NCI-H1417 (cell line): ENCODE measurements at regions not wholly inside any gene's neighbourhood (a gene's known extent, or its start where the extent isn't known, plus 50 kb on each side); places are given as distances from the start of the nearest gene placed in this dataset.

Source experiments
- DNase-seq, 3 experiments: peaks; one replicate each; lab custom pipeline; 2025; lab: John Stamatoyannopoulos, UW

GRCh38 chr17:33404070-33404819, 111.2 kb upstream of the ASIC2 start:
- DNase-seq, result no peak

- DNase-seq, result no peak
These were observed 123.0 kb upstream of the ASIC2 start for GRCh38 chr17:33416131-33416530.

- DNase-seq, result no peak
These were observed 128.8 kb upstream of the ASIC2 start for GRCh38 chr17:33421933-33422332.

- DNase-seq, result no peak
These were observed 140.5 kb upstream of the ASIC2 start for GRCh38 chr17:33433581-33433980.

GRCh38 chr17:33434841-33435240, 141.7 kb upstream of the ASIC2 start:
- DNase-seq, result no peak

- no peak for DNase-seq
These were observed 142.7 kb upstream of the ASIC2 start for GRCh38 chr17:33435721-33436301.

DNA sequence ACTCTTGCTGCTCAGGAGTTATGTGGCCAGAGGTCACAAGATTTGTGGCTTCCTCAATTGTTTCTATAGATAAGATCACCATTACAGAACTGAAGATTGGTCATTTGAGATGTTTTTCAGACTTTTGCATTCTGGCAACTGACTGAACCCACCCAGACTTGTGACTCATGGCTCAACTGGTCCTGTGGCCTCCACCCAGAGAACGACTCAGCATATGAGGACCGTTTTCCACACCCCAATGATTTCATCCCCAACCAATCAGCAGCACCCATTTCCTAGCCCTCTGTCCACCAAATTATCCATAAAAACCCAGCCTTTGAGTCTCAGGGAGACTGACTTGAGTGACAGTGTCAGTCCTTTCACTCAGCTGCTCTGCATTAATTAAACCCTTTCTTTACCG, 143.2 kb upstream of the ASIC2 start:
- DNase-seq, result no peak

DNA sequence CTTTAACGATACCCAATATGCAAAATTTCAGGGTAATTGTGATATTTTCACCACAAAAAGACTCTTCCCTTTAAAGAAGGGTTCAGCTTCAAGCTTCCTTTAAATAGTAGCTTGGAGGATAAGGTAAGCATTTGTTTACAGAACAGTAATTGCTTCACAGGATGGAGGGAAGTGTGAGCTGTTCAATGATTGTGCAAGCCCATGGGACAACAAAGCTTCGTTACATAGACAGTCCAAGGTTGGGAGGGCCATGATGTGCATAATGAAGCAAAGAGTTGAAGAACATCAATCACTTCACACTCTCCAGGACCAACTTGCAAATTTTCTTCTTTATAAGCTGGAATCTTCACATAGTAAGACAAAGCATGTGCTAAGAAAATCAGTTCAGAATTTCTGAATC, 145.0 kb upstream of the ASIC2 start:
- DNase-seq, result no peak

DNA sequence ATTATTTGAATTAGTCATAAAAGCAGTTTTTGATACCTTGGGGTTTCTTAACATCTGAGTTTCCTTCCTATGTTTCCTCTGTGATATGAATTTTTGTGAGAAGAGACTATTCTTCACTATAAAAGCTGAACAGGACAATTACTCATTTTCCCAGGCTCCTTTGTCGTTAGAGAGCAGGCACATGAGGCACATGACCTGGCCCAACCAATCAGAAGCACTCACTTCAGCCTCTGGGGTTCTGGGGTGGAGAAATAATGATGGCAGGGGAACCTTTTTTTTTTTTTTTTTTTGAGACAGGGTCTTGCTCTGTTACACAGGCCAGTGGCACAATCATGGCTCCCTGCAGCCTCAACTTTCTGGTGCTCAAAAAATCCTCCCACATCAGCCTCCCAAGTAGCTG, 145.5 kb upstream of the ASIC2 start:
- no peak for DNase-seq

DNA sequence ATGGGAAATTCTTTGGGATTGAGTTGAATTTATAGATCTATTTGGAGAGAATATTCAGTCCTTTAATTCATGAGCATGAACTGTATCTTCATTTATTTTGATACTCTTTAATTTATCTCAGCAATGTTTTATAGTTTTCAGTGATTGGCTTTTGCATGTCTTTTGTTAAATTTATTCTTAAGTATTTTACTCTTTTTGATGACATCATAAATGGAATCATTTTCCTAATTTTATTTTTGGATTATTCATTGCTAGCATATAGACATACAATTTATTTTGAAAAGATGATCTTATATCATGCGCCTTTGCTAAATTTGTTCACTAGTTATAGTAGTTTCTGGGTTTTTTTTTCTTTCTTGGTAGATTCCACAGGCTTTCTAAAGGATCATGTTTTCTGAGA, 149.2 kb upstream of the ASIC2 start:
- no peak for DNase-seq

GRCh38 chr17:33444731-33445130, 151.6 kb upstream of the ASIC2 start:
- no peak for DNase-seq

DNA sequence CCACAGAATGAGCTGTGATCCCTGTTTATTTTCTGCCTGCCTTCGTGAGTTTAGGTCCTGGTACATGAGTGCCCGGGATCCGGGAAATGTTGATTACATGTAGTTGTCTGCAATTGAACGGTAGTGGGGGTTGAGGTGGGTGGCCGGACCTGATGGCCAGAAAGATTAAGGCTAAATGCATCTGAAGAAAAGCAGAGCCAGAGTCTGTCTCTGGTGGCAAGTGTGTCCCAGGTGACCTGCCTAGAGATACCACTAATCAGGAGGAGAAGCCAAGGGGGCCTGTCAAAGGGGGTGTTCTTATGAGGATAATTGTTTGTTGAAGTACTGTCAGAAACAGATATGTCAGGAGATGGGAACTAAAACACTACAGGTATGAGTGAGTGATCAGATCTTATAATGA, 154.0 kb upstream of the ASIC2 start:
- no peak for DNase-seq

- DNase-seq, result no peak
These were observed 158.1 kb upstream of the ASIC2 start for GRCh38 chr17:33451221-33451620.

GRCh38 chr17:33457477-33457876, 164.4 kb upstream of the ASIC2 start:
- DNase-seq, result no peak

- DNase-seq, result no peak
These were observed 166.2 kb upstream of the ASIC2 start for GRCh38 chr17:33459078-33459940.

DNA sequence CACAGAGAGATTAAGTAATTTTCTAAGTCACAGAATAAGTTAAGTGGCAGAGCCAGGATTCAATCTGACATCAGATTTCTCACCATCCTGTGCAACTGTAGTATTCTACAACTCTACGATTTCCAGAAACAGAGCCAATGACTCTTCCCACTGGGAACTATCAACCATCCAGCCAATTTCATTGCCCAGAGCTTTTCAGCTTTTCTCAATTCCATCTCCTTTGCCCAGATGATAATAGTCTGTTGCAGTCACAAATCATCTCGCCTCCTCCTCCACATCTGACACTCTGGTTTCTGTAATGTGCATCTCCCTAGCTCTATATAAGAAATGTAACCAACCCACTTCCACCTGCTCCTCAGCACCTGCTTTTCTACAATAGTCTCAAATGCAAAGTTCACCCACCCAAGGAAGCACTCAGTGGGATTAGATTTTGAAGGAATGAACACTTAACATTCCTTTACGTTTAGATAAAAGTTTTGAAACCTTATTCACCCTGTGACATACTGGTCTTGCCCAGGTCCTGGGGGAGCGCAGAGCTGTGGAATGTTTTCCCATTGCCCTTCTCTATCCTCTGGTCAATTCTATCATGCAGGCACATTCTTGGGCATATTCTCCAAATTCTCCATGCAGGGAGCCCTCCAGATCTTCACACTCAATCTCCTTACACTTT, 167.8 kb upstream of the ASIC2 start:
- no peak for DNase-seq

- no peak for DNase-seq
These were observed 170.8 kb upstream of the ASIC2 start for GRCh38 chr17:33463887-33464286.

GRCh38 chr17:33464669-33465280, 171.7 kb upstream of the ASIC2 start:
- DNase-seq, result no peak

- DNase-seq, result no peak
These were observed 176.3 kb upstream of the ASIC2 start for GRCh38 chr17:33469421-33469820.

DNA sequence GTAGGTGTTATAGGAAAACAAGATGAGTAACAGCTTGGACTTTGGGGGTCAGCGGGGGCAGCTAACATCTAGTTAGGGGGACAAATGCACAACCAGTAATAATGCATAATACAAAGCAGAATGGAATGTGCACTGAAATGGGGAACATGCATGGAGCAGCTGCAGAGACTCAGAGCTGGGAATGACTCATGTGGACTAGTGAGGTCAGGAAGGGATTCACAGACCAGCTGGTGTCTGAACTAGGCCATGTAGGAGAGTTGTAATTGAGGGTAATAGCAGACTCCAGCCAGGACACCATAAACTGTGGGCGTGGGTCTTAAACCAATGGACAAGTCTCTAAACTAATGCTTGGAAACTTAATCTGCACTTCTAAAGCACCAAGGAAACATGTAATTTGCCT, 176.8 kb upstream of the ASIC2 start:
- DNase-seq, result no peak

- DNase-seq, result no peak
These were observed 180.0 kb upstream of the ASIC2 start for GRCh38 chr17:33473061-33473460.

GRCh38 chr17:33474789-33475188, 181.7 kb upstream of the ASIC2 start:
- DNase-seq, result no peak
